H1 (cell line): ENCODE measurements at regions not wholly inside any gene's neighbourhood (a gene's known extent, or its start where the extent isn't known, plus 50 kb on each side); places are given as distances from the start of the nearest gene placed in this dataset.

Source experiments
- CTCF ChIA-PET: fragments of 300-600 bp; sonication (Branson Sonifier 250); formaldehyde crosslinking; loops from one replicate; lab custom pipeline; 2021; ENCODE audit not compliant: partially characterized antibody; lab: Charles Lee
- POLR2A ChIA-PET: fragments of 300-600 bp; sonication (Branson Sonifier 250); formaldehyde crosslinking; loops from one replicate; lab custom pipeline; 2021; ENCODE audit warnings: inconsistent platforms; ENCODE audit not compliant: partially characterized antibody; lab: Charles Lee
- DNase-seq, 2 experiments: peaks; one replicate each; pipeline versions ENCODE4 v3.0.0 to v3.0.0-alpha.2; 2010 to 2022; ENCODE audit warnings: low spot score in 2 of 2, low read depth in 1 of 2, mixed read lengths in 1 of 2
- FAIRE-seq: peaks from 2 replicates; lab custom pipeline; 2011; peaks lifted over from hg19 to GRCh38; lab: Jason Lieb, UNC
- H2AFZ ChIP-seq: 2 replicates; pipeline ENCODE4 v1.8.1; 2012; ENCODE audit warnings: low read length, inconsistent platforms
- H2AK5ac ChIP-seq: 2 replicates; pipeline ENCODE4 v1.6.1; 2013; ENCODE audit warnings: low read depth, low read length
- H2BK120ac ChIP-seq: replicated peaks from 2 replicates; pipeline ENCODE3; 2013; ENCODE audit warnings: low read depth, low read length, inconsistent platforms
- H2BK12ac ChIP-seq: 2 replicates; pipeline ENCODE4 v1.6.1; 2013; ENCODE audit warnings: low read depth, low read length
- H2BK15ac ChIP-seq: 2 replicates; pipeline ENCODE4 v1.6.1; 2013; ENCODE audit warnings: low read length
- H2BK20ac ChIP-seq: 2 replicates; pipeline ENCODE4 v1.6.1; 2013; ENCODE audit warnings: low read length
- H2BK5ac ChIP-seq: 2 replicates; pipeline ENCODE4 v1.6.1; 2013; ENCODE audit warnings: low read depth, low read length
- H3K14ac ChIP-seq: 2 replicates; pipeline ENCODE4 v1.6.1; 2013; ENCODE audit warnings: inconsistent platforms; ENCODE audit not compliant: insufficient read length
- H3K18ac ChIP-seq: 2 replicates; pipeline ENCODE4 v1.6.1; 2013; ENCODE audit warnings: low read length; ENCODE audit errors: extremely low read depth
- H3K23ac ChIP-seq: 2 replicates; pipeline ENCODE4 v1.6.1; 2013; ENCODE audit warnings: inconsistent platforms; ENCODE audit not compliant: insufficient read length
- H3K23me2 ChIP-seq: 2 replicates; pipeline ENCODE4 v1.6.1; 2013; ENCODE audit warnings: low read depth, low read length
- H3K27ac ChIP-seq: 2 replicates; pipeline ENCODE4 v1.6.1; 2011; ENCODE audit warnings: low read depth, low read length, inconsistent platforms
- H3K27me3 ChIP-seq, 4 experiments: replicated peaks in 1 of 4; 1 replicate in 1 of 4; 2 replicates in 3 of 4; pipeline versions ENCODE4 v1.6.1 to v1.8.1; 2011 to 2013; ENCODE audit warnings: low read length in 3 of 4, mild to moderate bottlenecking in 3 of 4, inconsistent platforms in 2 of 4, mixed read lengths in 2 of 4, moderate library complexity in 1 of 4; ENCODE audit not compliant: control insufficient read depth in 3 of 4, insufficient read depth in 3 of 4; ENCODE audit errors: extremely low read depth in 1 of 4
- H3K36me3 ChIP-seq, 4 experiments: 2 replicates each; pipeline versions ENCODE4 v1.6.1 to v1.8.1; 2011 to 2013; ENCODE audit warnings: mild to moderate bottlenecking in 4 of 4, low read length in 3 of 4, moderate library complexity in 2 of 4, control low read depth in 1 of 4, inconsistent platforms in 1 of 4; ENCODE audit not compliant: insufficient read depth in 4 of 4, control insufficient read depth in 2 of 4
- H3K4ac ChIP-seq: replicated peaks from 2 replicates; pipeline ENCODE3; 2013; ENCODE audit warnings: low read length, low read depth, mixed read lengths, inconsistent platforms; ENCODE audit not compliant: insufficient read length
- H3K4me1 ChIP-seq, 4 experiments: replicated peaks in 1 of 4; 1 replicate in 1 of 4; 2 replicates in 3 of 4; pipeline versions ENCODE4 v1.6.1 to v1.8.1; 2011 to 2013; ENCODE audit warnings: low read length in 3 of 4, inconsistent platforms in 2 of 4, mixed read lengths in 1 of 4; ENCODE audit not compliant: insufficient read depth in 4 of 4, control insufficient read depth in 3 of 4
- H3K4me2 ChIP-seq, 2 experiments: 2 replicates each; pipeline versions ENCODE4 v1.6.1 to v1.8.1; 2011 to 2013; ENCODE audit warnings: low read depth in 2 of 2, low read length in 2 of 2, control low read depth in 1 of 2, inconsistent platforms in 1 of 2, mild to moderate bottlenecking in 1 of 2; ENCODE audit not compliant: insufficient read depth in 1 of 2
- H3K4me3 ChIP-seq, 4 experiments: fragments of 200-600, 300-600 bp in 1 of 4; sonication (generic), shearing (Covaris generic), sonication (Bioruptor Twin) in 1 of 4; 2 replicates each; pipeline versions ENCODE4 v1.5.1 to v1.8.1; 2011 to 2016; ENCODE audit warnings: low read length in 4 of 4, low read depth in 3 of 4, control low read depth in 2 of 4, inconsistent platforms in 2 of 4, mild to moderate bottlenecking in 2 of 4, mixed read lengths in 1 of 4, moderate library complexity in 1 of 4; ENCODE audit not compliant: insufficient read depth in 2 of 4; ENCODE audit errors: extremely low read depth in 1 of 4
- H3K56ac ChIP-seq: replicated peaks from 2 replicates; pipeline ENCODE3; 2013; ENCODE audit warnings: low read depth, mild to moderate bottlenecking, mixed read lengths, low read length, inconsistent platforms; ENCODE audit not compliant: insufficient read length
- H3K79me1 ChIP-seq: 2 replicates; pipeline ENCODE4 v1.6.1; 2013; ENCODE audit warnings: low read depth, low read length, control low read depth
- H3K79me2 ChIP-seq, 2 experiments: 2 replicates each; pipeline versions ENCODE4 v1.6.1 to v1.8.1; 2012 to 2013; ENCODE audit warnings: low read length in 2 of 2, mild to moderate bottlenecking in 2 of 2, inconsistent platforms in 1 of 2; ENCODE audit not compliant: insufficient read depth in 2 of 2, control insufficient read depth in 1 of 2
- H3K9ac ChIP-seq, 4 experiments: replicated peaks in 1 of 4; 1 replicate in 1 of 4; 2 replicates in 3 of 4; pipeline versions ENCODE4 v1.6.1 to v1.8.1; 2011 to 2013; ENCODE audit warnings: low read depth in 3 of 4, low read length in 3 of 4, control low read depth in 2 of 4, mild to moderate bottlenecking in 2 of 4, moderate library complexity in 2 of 4, inconsistent platforms in 1 of 4; ENCODE audit errors: extremely low read depth in 1 of 4
- H3K9me3 ChIP-seq, 2 experiments: 2 replicates each; pipeline versions ENCODE4 v1.6.1 to v1.8.1; 2012 to 2013; ENCODE audit warnings: mild to moderate bottlenecking in 2 of 2, moderate library complexity in 2 of 2, control low read depth in 1 of 2, inconsistent platforms in 1 of 2, low read depth in 1 of 2, low read length in 1 of 2, mixed read lengths in 1 of 2; ENCODE audit not compliant: insufficient read depth in 2 of 2
- H4K20me1 ChIP-seq, 2 experiments: replicated peaks in 1 of 2; 2 replicates each; pipeline versions ENCODE3 to v1.8.1; 2011 to 2013; ENCODE audit warnings: inconsistent platforms in 2 of 2, low read length in 2 of 2, mild to moderate bottlenecking in 1 of 2; ENCODE audit not compliant: insufficient read depth in 2 of 2, control insufficient read depth in 1 of 2
- H4K5ac ChIP-seq: 2 replicates; pipeline ENCODE4 v1.6.1; 2013; ENCODE audit warnings: low read length, low read depth, mixed read lengths, inconsistent platforms; ENCODE audit not compliant: insufficient read length
- H4K8ac ChIP-seq: 2 replicates; pipeline ENCODE4 v1.8.0; 2013; ENCODE audit warnings: mild to moderate bottlenecking, moderate library complexity, low read length, inconsistent platforms; ENCODE audit not compliant: insufficient read depth; ENCODE audit errors: extremely low read depth
- H4K91ac ChIP-seq: replicated peaks from 2 replicates; pipeline ENCODE3; 2013; ENCODE audit warnings: low read length, mixed read lengths, inconsistent platforms; ENCODE audit not compliant: insufficient read length
- ASH2L ChIP-seq: fragments of 200-600, 300-600 bp; sonication (generic); IDR thresholded peaks from one replicate; pipeline ENCODE4 v1.7.1; 2017; ENCODE audit warnings: low read length
- CREB1 ChIP-seq: IDR thresholded peaks from 2 replicates; pipeline ENCODE4 v1.6.1; 2012; ENCODE audit warnings: inconsistent platforms
- FOSL1 ChIP-seq: IDR thresholded peaks from 2 replicates; pipeline ENCODE4 v1.6.1; 2011; ENCODE audit warnings: mild to moderate bottlenecking, low read depth, low read length, moderate library complexity; ENCODE audit not compliant: insufficient read depth
- KDM1A ChIP-seq: fragments of 200-600, 300-600 bp; sonication (generic); IDR thresholded peaks from 2 replicates; pipeline ENCODE4 v1.7.1; 2016; ENCODE audit warnings: mild to moderate bottlenecking, low read length, borderline replicate concordance
- POLR2A ChIP-seq, 2 experiments: IDR thresholded peaks; 1 replicate in 1 of 2; 2 replicates in 1 of 2; pipeline ENCODE4 v1.6.1; 2011; ENCODE audit warnings: low read depth in 2 of 2, low read length in 2 of 2, mild to moderate bottlenecking in 2 of 2; ENCODE audit errors: control extremely low read depth in 1 of 2
- RXRA ChIP-seq: IDR thresholded peaks from 2 replicates; pipeline ENCODE4 v1.6.1; 2011; ENCODE audit warnings: low read depth, mild to moderate bottlenecking, low read length, moderate library complexity; ENCODE audit not compliant: insufficient read depth
- SP1 ChIP-seq: IDR thresholded peaks from 2 replicates; pipeline ENCODE4 v1.6.1; 2011; ENCODE audit warnings: low read depth, low read length
- YY1 ChIP-seq: IDR thresholded peaks from 2 replicates; pipeline ENCODE4 v1.6.1; 2011; ENCODE audit warnings: low read depth, mild to moderate bottlenecking, low read length
- WGBS, 2 experiments: shearing (Covaris generic) in 1 of 2; methylation state at CpG; one replicate each; pipeline versions ENCODE4 v1.1.6 to v1.1.7; 2013 to 2015; ENCODE audit warnings: low lambda C conversion rate in 2 of 2, mixed read lengths in 2 of 2, inconsistent platforms in 1 of 2, low coverage in 1 of 2, missing lambda C conversion rate in 1 of 2; ENCODE audit not compliant: insufficient replicate concordance in 2 of 2, insufficient coverage in 1 of 2, insufficient read length in 1 of 2; ENCODE audit errors: extremely low coverage in 1 of 2, missing lambda C conversion rate in 1 of 2; 5-methylcytosine and 5-hydroxymethylcytosine counted together

DNA sequence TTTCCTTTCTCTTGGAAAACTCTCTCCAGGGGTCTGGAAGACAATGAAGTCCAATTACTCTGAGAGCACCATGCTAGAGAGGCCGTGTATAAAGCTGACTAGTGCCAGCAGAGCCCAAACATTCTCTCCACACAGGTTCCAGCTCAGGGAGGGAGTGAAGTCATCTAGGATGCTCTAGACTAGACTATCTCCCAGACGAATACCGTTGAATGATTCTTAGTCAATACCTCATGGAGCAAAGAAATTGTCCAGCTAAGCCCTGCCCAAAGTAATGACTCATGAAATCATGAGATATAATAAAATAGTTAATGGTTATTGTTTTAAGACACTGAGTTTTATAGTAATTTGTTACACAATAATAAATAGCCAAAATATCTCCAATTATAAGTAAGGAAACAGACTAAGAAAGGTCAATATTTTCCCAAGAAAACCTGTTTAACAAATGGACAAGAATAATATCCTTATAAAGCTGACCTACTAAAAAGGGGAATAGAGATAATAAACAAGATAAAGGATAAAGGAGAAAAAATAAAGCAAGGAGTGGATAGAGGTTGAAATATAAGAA lies 163.9 kb upstream of the LRRC7 start:
- H4K8ac ChIP-seq = no peak overlapping the region
- H3K9me3 ChIP-seq = no peaks in the 10 kb centered on the region
- H2BK15ac ChIP-seq = no peak overlapping the region
- H2BK5ac ChIP-seq = no peak overlapping the region
- H2BK120ac ChIP-seq = no peak overlapping the region
- no peak overlapping the region for H3K9ac ChIP-seq
- no peaks in the 10 kb centered on the region for H3K79me2 ChIP-seq
- H3K79me1 ChIP-seq = no peaks in the 10 kb centered on the region
- TF ChIP-seq FOSL1 (no peak), POLR2A (IDR thresholded peaks at IDR 0.05; ENCODE audit: control extremely low read depth in 1 of 2, low read depth in 2 of 2, low read length in 2 of 2) (no peak), KDM1A (no peak), SP1 (no peak), ASH2L (no peak), YY1 (no peak), RXRA (no peak), CREB1 (no peak)
- TF ChIP-seq, all 59 proteins: peak for 0
- Histone ChIP-seq H3K36me3 (no peaks in the 10 kb centered on the region), H3K27ac (no peak overlapping the region), H2BK12ac (no peak overlapping the region), H3K18ac (no peak overlapping the region), H4K91ac (no peak overlapping the region), H2BK20ac (no peak overlapping the region), H3K14ac (no peak overlapping the region), H3K4me2 (no peak overlapping the region), H3K56ac (no peak overlapping the region), H3K23ac (no peak overlapping the region), H3K4me1 (0 out of 7 replicates have a peak, but pooled peaks cover 0 to 2% (median 0%) of the 10 kb centered on the region in 4 experiments), H3K23me2 (no peaks in the 10 kb centered on the region), H3K4ac (no peak overlapping the region), H4K20me1 (no peaks in the 10 kb centered on the region), H2AFZ (no peak overlapping the region), H4K5ac (no peak overlapping the region), H3K27me3 (no peaks in the 10 kb centered on the region), H3K4me3 (no peak overlapping the region), H2AK5ac (no peak overlapping the region)
- ChIA-PET POLR2A (no interaction called here), CTCF (interaction anchor here (1.4 kb wide), 1 partner anchor 585 kb away, joined by 3 read pairs; no protein-coding TSS in a partner anchor)
- FAIRE-seq (no peak), DNase-seq (no peak)
- 93% methylated on average over 3 of the region's 3 CpGs; no CpG with 5 or more reads in 1 of the 2 experiments for WGBS, 2 experiments
